AG04449 (cell line): ENCODE measurements at regions not wholly inside any gene's neighbourhood (a gene's known extent, or its start where the extent isn't known, plus 50 kb on each side); places are given as distances from the start of the nearest gene placed in this dataset.
A peak's percentile ranks its signal among the peaks of the same experiment; 100 is the strongest.

Experiments
- CTCF ChIA-PET: fragments of 350-600 bp; formaldehyde crosslinking; extraction: SDS; loops from one replicate; lab custom pipeline; 2021; ENCODE audit warnings: antibody characterized with exemption; lab: Yijun Ruan, JAX
- POLR2A ChIA-PET: fragments of 400-600, 350-600 bp; formaldehyde crosslinking; extraction: SDS; loops from one replicate; lab custom pipeline; 2020; ENCODE audit warnings: antibody characterized with exemption, inconsistent platforms; lab: Yijun Ruan, JAX
- DNase-seq: peaks from one replicate; pipeline ENCODE4 v3.0.0-alpha.2; 2010; ENCODE audit warnings: low read depth, low spot score
- H3K4me3 ChIP-seq: 2 replicates; pipeline ENCODE4 v1.5.1; 2011; ENCODE audit warnings: low read depth, mild to moderate bottlenecking, control low read depth, low read length
- CTCF ChIP-seq: IDR thresholded peaks from one replicate; pipeline ENCODE4 v1.5.1; 2011; ENCODE audit warnings: mild to moderate bottlenecking, moderate library complexity, low read length, control low read depth, inconsistent platforms; ENCODE audit not compliant: insufficient read depth; ENCODE audit errors: missing control alignments

- ChIA-PET CTCF (interaction anchor here (1.3 kb wide), 1 partner anchor 168 kb away, joined by 3 read pairs; no protein-coding TSS in a partner anchor), POLR2A (no interaction called here)
- TF ChIP-seq CTCF = no peak
- DNase-seq = no peak
- H3K4me3 ChIP-seq = no peak overlapping the region
Observed at GRCh38 chr4:53658029-53658428, 66.7 kb upstream of the LNX1 start.

- CTCF ChIA-PET = interaction anchor here (1.0 to 1.4 kb wide), 4 partner anchors 19 to 576 kb away, joined by 3 to 4 read pairs (median 4); no protein-coding TSS in a partner anchor
- POLR2A ChIA-PET = no interaction called here
- DNase-seq = no peak
- no peak overlapping the region for H3K4me3 ChIP-seq
- TF ChIP-seq CTCF = peak; percentile 46
Observed at GRCh38 chr4:53656421-53656981, 65.2 kb upstream of the LNX1 start.

GRCh38 chr4:53654300-53654758 is 63.0 kb upstream of the LNX1 start:
- ChIA-PET POLR2A (no interaction called here), CTCF (interaction anchor here (0.8 to 4.5 kb wide), 6 partner anchors 8 to 580 kb away, joined by 3 to 17 read pairs (median 3); no protein-coding TSS in a partner anchor)
- no peak for TF ChIP-seq CTCF
- DNase-seq = no peak
- no peak overlapping the region for H3K4me3 ChIP-seq

- POLR2A ChIA-PET = no interaction called here
- no peak overlapping the region for H3K4me3 ChIP-seq
- CTCF ChIA-PET = interaction anchor here (1.2 to 4.5 kb wide), 4 partner anchors 8 to 581 kb away, joined by 3 to 17 read pairs (median 3); no protein-coding TSS in a partner anchor
- TF ChIP-seq CTCF = no peak
- DNase-seq = no peak
Observed at GRCh38 chr4:53653484-53654053, 62.3 kb upstream of the LNX1 start.

GRCh38 chr4:53651156-53651735 is 60.0 kb upstream of the LNX1 start:
- TF ChIP-seq CTCF = no peak
- POLR2A ChIA-PET = no interaction called here
- DNase-seq = no peak
- H3K4me3 ChIP-seq = no peak overlapping the region
- CTCF ChIA-PET = interaction anchor here (0.8 to 1.3 kb wide), 4 partner anchors 10 to 257 kb away, joined by 3 read pairs; no protein-coding TSS in a partner anchor

GRCh38 chr4:53649357-53649756 is 58.1 kb upstream of the LNX1 start:
- CTCF ChIA-PET = interaction anchor here (0.8 kb wide), 1 partner anchor 16 kb away, joined by 3 read pairs; no protein-coding TSS in a partner anchor
- DNase-seq = no peak
- no peak for TF ChIP-seq CTCF
- POLR2A ChIA-PET = no interaction called here
- no peak overlapping the region for H3K4me3 ChIP-seq
